ENCODE measurements at regions not wholly inside any gene's neighbourhood (a gene's known extent, or its start where the extent isn't known, plus 50 kb on each side); places are given as distances from the start of the nearest gene placed in this dataset.

GRCh38 chr19:29129148-29129547 lies 83.8 kb downstream of the UQCRFS1 start:
- no peak for TF ChIP-seq POLR2A (IDR thresholded peaks at IDR 0.05; ENCODE audit: low read depth, low read length)
- TF ChIP-seq CTCF (IDR thresholded peaks at IDR 0.05; ENCODE audit: extremely low read depth in 1 of 2, insufficient read depth in 1 of 2, low read depth in 1 of 2, low read length in 2 of 2), result no peak

Data from endothelial cell of umbilical vein (primary cell).